ENCODE measurements at regions not wholly inside any gene's neighbourhood (a gene's known extent, or its start where the extent isn't known, plus 50 kb on each side); places are given as distances from the start of the nearest gene placed in this dataset.

GRCh38 chr3:82741346-82741745, 979.9 kb upstream of the GBE1 start:
- TF ChIP-seq CTCF (IDR thresholded peaks at IDR 0.05; ENCODE audit: low read depth, low read length, poor library complexity, severe bottlenecking) = no peak
- no peak for TF ChIP-seq EZH2phosphoT487 (IDR thresholded peaks at IDR 0.05; ENCODE audit: borderline replicate concordance, low read length)
